Activated CD4-positive, alpha-beta T cell treated with anti-CD3 and anti-CD28 coated beads, Interleukin-2, amount 50 U/mL, for 16 hours (primary cell): ENCODE measurements at regions not wholly inside any gene's neighbourhood (a gene's known extent, or its start where the extent isn't known, plus 50 kb on each side); places are given as distances from the start of the nearest gene placed in this dataset.

Source experiments
- DNase-seq: peaks from one replicate; pipeline ENCODE4 v3.0.0-alpha.2; 2020

- DNase-seq, result no peak
These were observed 178.8 kb downstream of the ANAPC1 start for GRCh38 chr2:111705239-111705638.

- DNase-seq, result peak; percentile 92
These were observed 178.2 kb downstream of the ANAPC1 start for GRCh38 chr2:111705711-111706336.

GRCh38 chr2:111706481-111707001, 177.5 kb downstream of the ANAPC1 start:
- no peak for DNase-seq

GRCh38 chr2:111707700-111708099, 176.3 kb downstream of the ANAPC1 start:
- DNase-seq, result no peak

GRCh38 chr2:111708476-111709180, 175.4 kb downstream of the ANAPC1 start:
- DNase-seq, result peak; percentile 57

- DNase-seq, result no peak
These were observed 174.7 kb downstream of the ANAPC1 start for GRCh38 chr2:111709321-111709720.

GRCh38 chr2:111710085-111710484, 173.9 kb downstream of the ANAPC1 start:
- DNase-seq, result no peak

- no peak for DNase-seq
These were observed 173.4 kb downstream of the ANAPC1 start for GRCh38 chr2:111710613-111711012.

GRCh38 chr2:111711270-111711669, 172.7 kb downstream of the ANAPC1 start:
- no peak for DNase-seq

GRCh38 chr2:111712361-111712760, 171.6 kb downstream of the ANAPC1 start:
- DNase-seq, result no peak

- no peak for DNase-seq
These were observed 171.0 kb downstream of the ANAPC1 start for GRCh38 chr2:111712940-111713515.

- no peak for DNase-seq
These were observed 167.7 kb downstream of the ANAPC1 start for GRCh38 chr2:111715987-111716904.

GRCh38 chr2:111716905-111717775, 166.9 kb downstream of the ANAPC1 start:
- DNase-seq, result no peak
